RWPE2 (cell line): ENCODE measurements at regions not wholly inside any gene's neighbourhood (a gene's known extent, or its start where the extent isn't known, plus 50 kb on each side); places are given as distances from the start of the nearest gene placed in this dataset.

Experiments
- ATAC-seq: fragments of 200-7000 bp; cut with Tn5 transposase; 3 replicates; pipeline ENCODE4 v1.9.1; 2021; ENCODE audit warnings: low read depth
- DNase-seq: peaks from one replicate; pipeline ENCODE4 v3.0.0-alpha.2; 2020; ENCODE audit warnings: low spot score
- H3K27ac ChIP-seq: fragments of 450-650 bp; 2 replicates; pipeline ENCODE4 v1.5.1; 2017; ENCODE audit warnings: mild to moderate bottlenecking; ENCODE audit not compliant: poor library complexity, severe bottlenecking
- H3K27me3 ChIP-seq: fragments of 250-450 bp; sonication (Bioruptor Pico); 2 replicates; pipeline ENCODE4 v1.5.1; 2021; ENCODE audit warnings: mild to moderate bottlenecking, moderate library complexity; ENCODE audit not compliant: insufficient read depth, poor library complexity, severe bottlenecking
- H3K36me3 ChIP-seq: fragments of 250-450 bp; sonication (Bioruptor Pico); 2 replicates; pipeline ENCODE4 v1.5.1; 2020; ENCODE audit warnings: low read depth, mild to moderate bottlenecking, moderate library complexity
- H3K4me1 ChIP-seq: fragments of 250-450 bp; sonication (Bioruptor Pico); 2 replicates; pipeline ENCODE4 v1.5.1; 2021; ENCODE audit warnings: mild to moderate bottlenecking, moderate library complexity; ENCODE audit not compliant: insufficient read depth, poor library complexity, severe bottlenecking
- H3K4me3 ChIP-seq: fragments of 250-450 bp; sonication (Bioruptor Pico); 2 replicates; pipeline ENCODE4 v1.5.1; 2021; ENCODE audit warnings: mild to moderate bottlenecking, moderate library complexity; ENCODE audit not compliant: severe bottlenecking
- H3K9me3 ChIP-seq: fragments of 250-450 bp; sonication (Bioruptor Pico); 2 replicates; pipeline ENCODE4 v1.5.1; 2021; ENCODE audit warnings: mild to moderate bottlenecking, moderate library complexity; ENCODE audit not compliant: severe bottlenecking
- TF ChIP-seq, protein P1 (sequence below): fragments of 450-650 bp; IDR thresholded peaks from one replicate; pipeline ENCODE4 v1.5.1; 2017; ENCODE audit warnings: mild to moderate bottlenecking, moderate library complexity; ENCODE audit not compliant: poor library complexity, severe bottlenecking

- Histone ChIP-seq H3K4me1 (no peaks in the 10 kb centered on the region), H3K27me3 (peaks cover 5% of the 10 kb centered on the region), H3K4me3 (no peak overlapping the region), H3K27ac (no peak overlapping the region), H3K36me3 (no peaks in the 10 kb centered on the region), H3K9me3 (no peaks in the 10 kb centered on the region)
- DNase-seq (no peak), ATAC-seq (no peak)
- TF ChIP-seq, protein P1, sequence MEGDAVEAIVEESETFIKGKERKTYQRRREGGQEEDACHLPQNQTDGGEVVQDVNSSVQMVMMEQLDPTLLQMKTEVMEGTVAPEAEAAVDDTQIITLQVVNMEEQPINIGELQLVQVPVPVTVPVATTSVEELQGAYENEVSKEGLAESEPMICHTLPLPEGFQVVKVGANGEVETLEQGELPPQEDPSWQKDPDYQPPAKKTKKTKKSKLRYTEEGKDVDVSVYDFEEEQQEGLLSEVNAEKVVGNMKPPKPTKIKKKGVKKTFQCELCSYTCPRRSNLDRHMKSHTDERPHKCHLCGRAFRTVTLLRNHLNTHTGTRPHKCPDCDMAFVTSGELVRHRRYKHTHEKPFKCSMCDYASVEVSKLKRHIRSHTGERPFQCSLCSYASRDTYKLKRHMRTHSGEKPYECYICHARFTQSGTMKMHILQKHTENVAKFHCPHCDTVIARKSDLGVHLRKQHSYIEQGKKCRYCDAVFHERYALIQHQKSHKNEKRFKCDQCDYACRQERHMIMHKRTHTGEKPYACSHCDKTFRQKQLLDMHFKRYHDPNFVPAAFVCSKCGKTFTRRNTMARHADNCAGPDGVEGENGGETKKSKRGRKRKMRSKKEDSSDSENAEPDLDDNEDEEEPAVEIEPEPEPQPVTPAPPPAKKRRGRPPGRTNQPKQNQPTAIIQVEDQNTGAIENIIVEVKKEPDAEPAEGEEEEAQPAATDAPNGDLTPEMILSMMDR = no peak
Observed at GRCh38 chr7:98703916-98704315, 86.8 kb downstream of the NPTX2 start.

GRCh38 chr7:98705626-98706025, 88.5 kb downstream of the NPTX2 start:
- no peak overlapping the region for H3K27ac ChIP-seq
- H3K4me1 ChIP-seq = no peaks in the 10 kb centered on the region
- no peak overlapping the region for H3K4me3 ChIP-seq
- peaks cover 5% of the 10 kb centered on the region for H3K27me3 ChIP-seq
- DNase-seq = no peak
- ATAC-seq = no peak
- H3K36me3 ChIP-seq = no peaks in the 10 kb centered on the region
- TF ChIP-seq, protein P1 = no peak
- H3K9me3 ChIP-seq = no peaks in the 10 kb centered on the region

DNA sequence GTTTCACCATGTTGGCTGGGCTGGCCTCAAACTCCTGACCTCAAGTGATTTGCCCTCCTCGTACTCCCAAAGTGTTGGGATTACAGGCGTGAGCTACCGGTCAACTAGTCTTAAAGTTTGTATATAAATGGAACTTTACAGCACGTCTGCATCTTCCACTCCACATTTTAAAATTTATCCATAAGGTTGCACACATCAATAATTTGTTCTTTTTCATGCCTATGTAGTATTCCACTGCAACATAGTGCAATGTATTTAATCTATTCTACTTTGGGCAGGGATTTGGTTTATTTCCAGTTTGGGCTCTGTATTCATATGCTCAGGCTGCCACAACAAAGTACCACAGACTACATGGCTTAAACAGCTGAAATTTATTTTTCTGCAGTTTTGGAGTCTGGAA, 90.0 kb downstream of the NPTX2 start:
- ATAC-seq (no peak), DNase-seq (no peak)
- TF ChIP-seq, protein P1 = no peak
- H3K27ac ChIP-seq = no peak overlapping the region
- H3K4me3 ChIP-seq = no peak overlapping the region
- H3K27me3 ChIP-seq = peaks cover 10% of the 10 kb centered on the region
- no peaks in the 10 kb centered on the region for H3K4me1 ChIP-seq
- H3K36me3 ChIP-seq = no peaks in the 10 kb centered on the region
- no peaks in the 10 kb centered on the region for H3K9me3 ChIP-seq

DNA sequence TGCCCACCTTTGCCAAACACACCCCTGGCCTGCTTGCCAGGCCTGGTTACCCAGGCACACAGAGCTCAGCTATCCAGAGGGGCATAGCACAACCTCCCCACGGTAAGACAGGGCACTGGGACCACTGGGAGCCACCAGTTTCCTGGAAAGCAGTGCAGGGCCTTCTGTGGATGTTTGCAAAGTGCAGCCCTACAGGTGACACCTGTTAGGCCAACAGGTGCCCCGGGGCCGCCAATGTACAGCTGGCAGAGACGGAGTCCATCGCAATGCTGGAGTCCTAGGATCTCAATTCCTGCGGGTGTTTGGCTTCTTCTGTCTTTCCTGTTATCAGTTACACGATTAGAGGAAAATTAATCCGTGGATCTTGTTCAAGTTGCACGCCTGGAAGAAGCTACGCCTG, 94.9 kb downstream of the NPTX2 start:
- no peaks in the 10 kb centered on the region for H3K36me3 ChIP-seq
- H3K9me3 ChIP-seq = no peaks in the 10 kb centered on the region
- ATAC-seq (no peak), DNase-seq (no peak)
- H3K4me1 ChIP-seq = no peaks in the 10 kb centered on the region
- peaks cover 15% of the 10 kb centered on the region for H3K27me3 ChIP-seq
- no peak overlapping the region for H3K27ac ChIP-seq
- no peak overlapping the region for H3K4me3 ChIP-seq
- TF ChIP-seq, protein P1 = no peak

GRCh38 chr7:98713165-98713810, 96.2 kb downstream of the NPTX2 start:
- Histone ChIP-seq H3K36me3 (no peaks in the 10 kb centered on the region), H3K4me1 (no peaks in the 10 kb centered on the region), H3K4me3 (no peak overlapping the region), H3K27ac (no peak overlapping the region), H3K9me3 (no peaks in the 10 kb centered on the region), H3K27me3 (peaks cover 15% of the 10 kb centered on the region)
- DNase-seq (no peak), ATAC-seq (no peak)
- TF ChIP-seq, protein P1 = no peak
